HEK293 (cell line): ENCODE measurements at regions not wholly inside any gene's neighbourhood (a gene's known extent, or its start where the extent isn't known, plus 50 kb on each side); places are given as distances from the start of the nearest gene placed in this dataset.
"Not testable (repeated sequence)": the region's sequence is repeated elsewhere in the genome, so short reads cannot be mapped to it uniquely, and the experiment has no call there.

Experiments
- CTCF ChIA-PET: fragments of 350-600 bp; formaldehyde crosslinking; extraction: SDS; loops from one replicate; lab custom pipeline; 2021; ENCODE audit warnings: antibody characterized with exemption; lab: Yijun Ruan, JAX
- POLR2A ChIA-PET: fragments of 300-600 bp; formaldehyde crosslinking; extraction: SDS; loops from one replicate; lab custom pipeline; 2020; ENCODE audit warnings: antibody characterized with exemption, inconsistent platforms; lab: Yijun Ruan, JAX
- H3K27ac ChIP-seq: fragments of 200-500 bp; sonication (Bioruptor generic); 2 replicates; pipeline ENCODE4 v1.5.1; 2014; ENCODE audit warnings: low read depth, low read length, control low read depth, inconsistent platforms; ENCODE audit errors: extremely low read depth
- H3K36me3 ChIP-seq, 2 experiments: fragments of 200-500 bp in 1 of 2; sonication (Bioruptor generic) in 1 of 2; 1 replicate in 1 of 2; 2 replicates in 1 of 2; pipeline ENCODE4 v1.5.1; 2014 to 2017; ENCODE audit warnings: inconsistent platforms in 2 of 2, low read length in 2 of 2; ENCODE audit not compliant: control insufficient read depth in 2 of 2, insufficient read depth in 1 of 2
- H3K4me1 ChIP-seq: fragments of 200-500 bp; sonication (Bioruptor generic); 2 replicates; pipeline ENCODE4 v1.5.1; 2014; ENCODE audit warnings: mild to moderate bottlenecking, low read length, inconsistent platforms; ENCODE audit not compliant: control insufficient read depth, insufficient read depth
- H3K4me3 ChIP-seq: 2 replicates; pipeline ENCODE4 v1.5.1; 2011; ENCODE audit warnings: low read depth, mild to moderate bottlenecking, control low read depth, low read length, moderate library complexity
- H3K9me3 ChIP-seq: fragments of 200-500 bp; sonication (Bioruptor generic); 2 replicates; pipeline ENCODE4 v1.5.1; 2014; ENCODE audit warnings: low read depth, low read length, inconsistent platforms; ENCODE audit not compliant: control insufficient read depth, insufficient read depth
- ZBTB8A ChIP-seq: fragments of 450-650 bp; formaldehyde crosslinking; IDR thresholded peaks from 2 replicates; pipeline ENCODE4 v1.5.1; 2016; ENCODE audit warnings: missing biosample characterization, missing genetic modification characterization
- ZNF140 ChIP-seq: fragments of 450-650 bp; formaldehyde crosslinking; IDR thresholded peaks from 2 replicates; pipeline ENCODE4 v1.5.1; 2016; ENCODE audit warnings: missing biosample characterization, missing genetic modification characterization
- ZNF202 ChIP-seq: fragments of 450-650 bp; formaldehyde crosslinking; IDR thresholded peaks from 2 replicates; pipeline ENCODE4 v1.5.1; 2016; ENCODE audit warnings: missing biosample characterization, missing genetic modification characterization, borderline replicate concordance
- ZNF266 ChIP-seq: fragments of 450-650 bp; formaldehyde crosslinking; IDR thresholded peaks from 2 replicates; pipeline ENCODE4 v1.5.1; 2016; ENCODE audit warnings: missing biosample characterization, missing genetic modification characterization, low read depth
- ZNF394 ChIP-seq: fragments of 450-650 bp; formaldehyde crosslinking; IDR thresholded peaks from 2 replicates; pipeline ENCODE4 v1.5.1; 2016; ENCODE audit warnings: missing biosample characterization, missing genetic modification characterization, mild to moderate bottlenecking, moderate library complexity, borderline replicate concordance
- ZNF426 ChIP-seq: fragments of 450-650 bp; formaldehyde crosslinking; IDR thresholded peaks from 2 replicates; pipeline ENCODE4 v1.5.1; 2017; ENCODE audit warnings: missing biosample characterization, missing genetic modification characterization, mild to moderate bottlenecking, inconsistent platforms, moderate library complexity
- ZNF433 ChIP-seq: fragments of 450-650 bp; formaldehyde crosslinking; IDR thresholded peaks from 2 replicates; pipeline ENCODE4 v1.5.1; 2016; ENCODE audit warnings: missing biosample characterization, missing genetic modification characterization, low read depth
- ZNF510 ChIP-seq: fragments of 450-650 bp; formaldehyde crosslinking; IDR thresholded peaks from 2 replicates; pipeline ENCODE4 v1.5.1; 2018; ENCODE audit warnings: mild to moderate bottlenecking, missing genetic modification characterization, missing biosample characterization; ENCODE audit not compliant: insufficient replicate concordance
- ZNF518A ChIP-seq: fragments of 450-650 bp; formaldehyde crosslinking; conservative IDR thresholded peaks from 2 replicates; pipeline ENCODE4 v1.5.1; 2016; ENCODE audit warnings: low read depth, missing biosample characterization, missing genetic modification characterization
- ZNF555 ChIP-seq: fragments of 450-650 bp; formaldehyde crosslinking; conservative IDR thresholded peaks from 2 replicates; pipeline ENCODE4 v1.5.1; 2017; ENCODE audit warnings: missing biosample characterization, mild to moderate bottlenecking, missing genetic modification characterization, inconsistent platforms
- ZNF560 ChIP-seq: fragments of 450-650 bp; formaldehyde crosslinking; IDR thresholded peaks from 2 replicates; pipeline ENCODE4 v1.5.1; 2017; ENCODE audit warnings: missing biosample characterization, missing genetic modification characterization, borderline replicate concordance
- ZNF623 ChIP-seq: fragments of 450-650 bp; formaldehyde crosslinking; IDR thresholded peaks from 2 replicates; pipeline ENCODE4 v1.5.1; 2016; ENCODE audit warnings: missing biosample characterization, missing genetic modification characterization
- ZNF629 ChIP-seq: fragments of 450-650 bp; formaldehyde crosslinking; IDR thresholded peaks from 2 replicates; pipeline ENCODE4 v1.5.1; 2017; ENCODE audit warnings: missing biosample characterization, missing genetic modification characterization
- ZNF654 ChIP-seq: fragments of 450-650 bp; formaldehyde crosslinking; IDR thresholded peaks from 2 replicates; pipeline ENCODE4 v1.5.1; 2016; ENCODE audit warnings: low read depth, missing biosample characterization, missing genetic modification characterization
- ZNF664 ChIP-seq: fragments of 450-650 bp; formaldehyde crosslinking; IDR thresholded peaks from 2 replicates; pipeline ENCODE4 v1.5.1; 2016; ENCODE audit warnings: missing biosample characterization, missing genetic modification characterization
- TF ChIP-seq, protein P1 (sequence below): fragments of 450-650 bp; formaldehyde crosslinking; IDR thresholded peaks from 2 replicates; pipeline ENCODE4 v1.5.1; 2016; ENCODE audit warnings: missing biosample characterization, missing genetic modification characterization
- TF ChIP-seq, protein P2 (sequence below): fragments of 450-650 bp; formaldehyde crosslinking; conservative IDR thresholded peaks from 2 replicates; pipeline ENCODE4 v1.5.1; 2016; ENCODE audit warnings: low read depth, missing biosample characterization, missing genetic modification characterization

DNA sequence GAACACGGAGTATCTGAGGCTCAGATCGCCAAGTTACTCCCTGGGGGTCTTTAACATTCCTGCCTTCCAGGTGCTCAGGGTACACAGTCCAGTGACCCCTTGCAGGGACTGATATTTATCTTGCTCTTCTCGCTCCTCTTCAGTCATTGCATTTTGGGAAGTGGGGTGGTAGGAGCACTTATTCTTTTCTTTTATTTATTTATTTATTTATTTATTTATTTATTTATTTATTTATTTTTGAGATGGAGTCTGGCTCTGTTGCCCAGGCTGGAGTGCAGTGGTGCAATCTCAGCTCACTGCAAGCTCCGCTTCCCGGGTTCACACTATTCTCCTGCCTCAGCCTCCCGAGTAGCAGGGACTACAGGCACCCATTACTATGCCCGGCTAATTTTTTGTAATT lies 55.0 kb upstream of the EPHB1 start:
- CTCF ChIA-PET, result interaction anchor here (0.6 kb wide), 1 partner anchor 354 kb away, joined by 3 read pairs; no protein-coding TSS in a partner anchor
- H3K4me3 ChIP-seq, H3K9me3 ChIP-seq, POLR2A ChIA-PET, H3K27ac ChIP-seq, H3K4me1 ChIP-seq, H3K36me3 ChIP-seq: not testable (repeated sequence)
- TF ChIP-seq ZNF266, result 0 out of 2 replicates have a peak, but pooled peaks have one; percentile 26
- TF ChIP-seq, protein P1, sequence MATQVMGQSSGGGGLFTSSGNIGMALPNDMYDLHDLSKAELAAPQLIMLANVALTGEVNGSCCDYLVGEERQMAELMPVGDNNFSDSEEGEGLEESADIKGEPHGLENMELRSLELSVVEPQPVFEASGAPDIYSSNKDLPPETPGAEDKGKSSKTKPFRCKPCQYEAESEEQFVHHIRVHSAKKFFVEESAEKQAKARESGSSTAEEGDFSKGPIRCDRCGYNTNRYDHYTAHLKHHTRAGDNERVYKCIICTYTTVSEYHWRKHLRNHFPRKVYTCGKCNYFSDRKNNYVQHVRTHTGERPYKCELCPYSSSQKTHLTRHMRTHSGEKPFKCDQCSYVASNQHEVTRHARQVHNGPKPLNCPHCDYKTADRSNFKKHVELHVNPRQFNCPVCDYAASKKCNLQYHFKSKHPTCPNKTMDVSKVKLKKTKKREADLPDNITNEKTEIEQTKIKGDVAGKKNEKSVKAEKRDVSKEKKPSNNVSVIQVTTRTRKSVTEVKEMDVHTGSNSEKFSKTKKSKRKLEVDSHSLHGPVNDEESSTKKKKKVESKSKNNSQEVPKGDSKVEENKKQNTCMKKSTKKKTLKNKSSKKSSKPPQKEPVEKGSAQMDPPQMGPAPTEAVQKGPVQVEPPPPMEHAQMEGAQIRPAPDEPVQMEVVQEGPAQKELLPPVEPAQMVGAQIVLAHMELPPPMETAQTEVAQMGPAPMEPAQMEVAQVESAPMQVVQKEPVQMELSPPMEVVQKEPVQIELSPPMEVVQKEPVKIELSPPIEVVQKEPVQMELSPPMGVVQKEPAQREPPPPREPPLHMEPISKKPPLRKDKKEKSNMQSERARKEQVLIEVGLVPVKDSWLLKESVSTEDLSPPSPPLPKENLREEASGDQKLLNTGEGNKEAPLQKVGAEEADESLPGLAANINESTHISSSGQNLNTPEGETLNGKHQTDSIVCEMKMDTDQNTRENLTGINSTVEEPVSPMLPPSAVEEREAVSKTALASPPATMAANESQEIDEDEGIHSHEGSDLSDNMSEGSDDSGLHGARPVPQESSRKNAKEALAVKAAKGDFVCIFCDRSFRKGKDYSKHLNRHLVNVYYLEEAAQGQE, result 0 out of 2 replicates have a peak, but pooled peaks have one; percentile 42
- peak; percentile 82; the same call in 1 of the 2 replicates for TF ChIP-seq ZNF394
- peak; percentile 50; the same call in 1 of the 2 replicates for TF ChIP-seq ZBTB8A (tag by site-specific recombination)
- TF ChIP-seq ZNF202 (tag by site-specific recombination), result peak; percentile 34; the same call in 1 of the 2 replicates
- TF ChIP-seq, protein P2, sequence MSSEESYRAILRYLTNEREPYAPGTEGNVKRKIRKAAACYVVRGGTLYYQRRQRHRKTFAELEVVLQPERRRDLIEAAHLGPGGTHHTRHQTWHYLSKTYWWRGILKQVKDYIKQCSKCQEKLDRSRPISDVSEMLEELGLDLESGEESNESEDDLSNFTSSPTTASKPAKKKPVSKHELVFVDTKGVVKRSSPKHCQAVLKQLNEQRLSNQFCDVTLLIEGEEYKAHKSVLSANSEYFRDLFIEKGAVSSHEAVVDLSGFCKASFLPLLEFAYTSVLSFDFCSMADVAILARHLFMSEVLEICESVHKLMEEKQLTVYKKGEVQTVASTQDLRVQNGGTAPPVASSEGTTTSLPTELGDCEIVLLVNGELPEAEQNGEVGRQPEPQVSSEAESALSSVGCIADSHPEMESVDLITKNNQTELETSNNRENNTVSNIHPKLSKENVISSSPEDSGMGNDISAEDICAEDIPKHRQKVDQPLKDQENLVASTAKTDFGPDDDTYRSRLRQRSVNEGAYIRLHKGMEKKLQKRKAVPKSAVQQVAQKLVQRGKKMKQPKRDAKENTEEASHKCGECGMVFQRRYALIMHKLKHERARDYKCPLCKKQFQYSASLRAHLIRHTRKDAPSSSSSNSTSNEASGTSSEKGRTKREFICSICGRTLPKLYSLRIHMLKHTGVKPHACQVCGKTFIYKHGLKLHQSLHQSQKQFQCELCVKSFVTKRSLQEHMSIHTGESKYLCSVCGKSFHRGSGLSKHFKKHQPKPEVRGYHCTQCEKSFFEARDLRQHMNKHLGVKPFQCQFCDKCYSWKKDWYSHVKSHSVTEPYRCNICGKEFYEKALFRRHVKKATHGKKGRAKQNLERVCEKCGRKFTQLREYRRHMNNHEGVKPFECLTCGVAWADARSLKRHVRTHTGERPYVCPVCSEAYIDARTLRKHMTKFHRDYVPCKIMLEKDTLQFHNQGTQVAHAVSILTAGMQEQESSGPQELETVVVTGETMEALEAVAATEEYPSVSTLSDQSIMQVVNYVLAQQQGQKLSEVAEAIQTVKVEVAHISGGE, result peak; percentile 45; the same call in 1 of the 2 replicates
- TF ChIP-seq ZNF629, result 0 out of 2 replicates have a peak, but pooled peaks have one; percentile 20
- peak; percentile 54 for TF ChIP-seq ZNF623 (tag by site-specific recombination)
- TF ChIP-seq ZNF426 (tag by site-specific recombination), result peak; percentile 61
- peak; percentile 22 for TF ChIP-seq ZNF654 (tag by site-specific recombination)
- TF ChIP-seq ZNF555, result peak; percentile 52
- peak; percentile 53; the same call in 1 of the 2 replicates for TF ChIP-seq ZNF560 (tag by site-specific recombination)
- TF ChIP-seq ZNF510, result peak; percentile 24
- peak; percentile 35; the same call in 1 of the 2 replicates for TF ChIP-seq ZNF433 (tag by site-specific recombination)
- TF ChIP-seq ZNF518A (tag by site-specific recombination), result peak; percentile 77
- TF ChIP-seq ZNF664 (tag by site-specific recombination), result 0 out of 2 replicates have a peak, but pooled peaks have one; percentile 12
- peak; percentile 29; the same call in 1 of the 2 replicates for TF ChIP-seq ZNF140 (tag by site-specific recombination)
